M059J (cell line): ENCODE measurements at regions not wholly inside any gene's neighbourhood (a gene's known extent, or its start where the extent isn't known, plus 50 kb on each side); places are given as distances from the start of the nearest gene placed in this dataset.
"Not testable (repeated sequence)": the region's sequence is repeated elsewhere in the genome, so short reads cannot be mapped to it uniquely, and the experiment has no call there.

ENCODE experiments used
- DNase-seq: peaks from one replicate; pipeline ENCODE4 v3.0.0-alpha.2; 2012; ENCODE audit warnings: low read depth

DNA sequence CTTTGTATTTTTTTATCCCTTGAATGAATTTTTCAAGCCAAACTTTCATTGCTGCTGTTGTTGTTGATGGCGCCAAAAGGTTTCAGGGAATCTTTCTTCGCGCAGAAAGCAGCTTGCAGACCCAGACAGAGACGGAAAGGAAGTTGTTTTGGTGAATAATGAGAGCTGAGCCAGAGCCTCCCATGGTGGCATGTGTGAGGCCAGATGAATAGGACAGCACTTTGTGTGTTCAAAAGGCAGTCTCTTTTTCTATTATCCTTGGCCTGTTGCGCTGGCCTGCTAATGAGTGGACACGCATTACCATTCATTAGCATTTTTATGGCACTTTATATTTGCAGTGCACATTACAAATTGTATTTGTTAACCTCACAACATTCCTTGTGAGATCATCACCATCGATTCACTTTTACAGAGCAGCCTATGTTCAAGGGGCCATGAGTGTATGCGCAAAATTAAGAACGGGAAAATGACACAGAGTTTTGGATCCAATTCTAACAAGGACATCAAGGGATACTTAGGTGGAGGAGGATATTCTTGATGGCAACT lies 754.7 kb downstream of the BCL11A start:
- no peak for DNase-seq

DNA sequence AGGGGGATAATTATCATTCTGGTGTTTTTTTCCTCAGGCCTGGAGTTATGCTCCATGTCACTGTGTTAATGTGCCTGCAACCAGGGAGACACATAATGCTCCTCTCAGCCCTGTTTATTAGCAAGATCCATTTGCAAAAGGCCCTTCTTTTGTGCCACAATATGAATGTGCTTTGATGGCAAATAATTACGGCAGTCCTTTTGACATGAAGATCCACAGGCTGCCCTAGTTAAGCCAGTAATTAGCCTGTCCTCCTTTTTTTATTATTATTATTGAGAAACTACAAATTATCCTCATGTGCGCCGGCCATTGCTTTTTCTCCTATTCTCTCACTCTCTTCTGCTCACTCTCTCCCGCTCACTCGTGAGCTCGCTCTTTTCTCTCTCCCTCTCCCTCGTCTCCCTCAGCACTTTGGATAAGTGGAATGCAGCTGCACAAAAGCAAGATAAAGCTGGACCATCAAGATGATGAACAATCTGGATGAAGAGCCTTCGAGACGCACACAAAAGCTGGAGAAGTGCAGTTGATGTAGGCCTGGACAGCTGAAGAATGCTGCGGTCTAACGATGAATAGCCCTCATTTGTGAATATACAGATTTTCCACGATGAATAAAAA lies 762.3 kb downstream of the BCL11A start:
- DNase-seq: no peak

DNA sequence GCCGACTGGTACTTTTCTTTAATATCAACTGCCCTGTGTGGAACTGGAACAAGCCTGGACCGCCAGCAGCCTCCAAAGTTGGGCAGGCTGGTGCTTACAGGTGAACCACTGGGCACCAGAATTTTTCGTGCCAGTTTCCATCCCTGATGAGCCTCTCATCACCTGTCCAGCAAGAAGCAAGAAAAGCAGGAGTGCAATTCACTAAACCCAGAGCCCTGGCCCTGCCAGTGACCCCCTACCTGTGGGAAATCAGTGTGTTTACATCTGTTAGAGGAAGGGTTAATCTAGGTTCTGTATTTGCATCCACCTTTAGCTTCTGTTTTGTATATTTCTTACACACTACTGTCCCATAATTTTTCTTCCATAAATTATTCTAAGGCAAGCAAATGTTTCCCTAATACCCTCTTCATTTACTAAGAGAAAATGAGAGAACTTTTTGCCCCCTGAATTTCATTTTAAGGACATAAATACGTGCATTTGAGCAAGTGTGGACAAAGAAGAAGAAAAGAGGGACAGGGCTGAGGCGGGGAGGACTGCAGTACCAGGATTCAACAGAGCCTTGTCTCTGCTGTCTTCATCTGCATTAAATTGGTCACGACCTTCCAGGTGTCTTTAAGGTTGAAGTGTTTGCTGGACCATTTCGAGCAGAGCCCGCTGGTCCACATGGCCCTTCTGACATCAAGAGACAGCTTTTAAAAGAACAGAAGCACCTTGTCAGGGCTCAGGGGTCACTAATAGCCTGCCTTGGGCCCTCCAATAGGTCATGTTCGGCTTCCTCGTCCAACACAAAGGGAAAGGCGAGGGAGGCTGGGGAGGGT lies 763.1 kb downstream of the BCL11A start:
- no peak for DNase-seq

DNA sequence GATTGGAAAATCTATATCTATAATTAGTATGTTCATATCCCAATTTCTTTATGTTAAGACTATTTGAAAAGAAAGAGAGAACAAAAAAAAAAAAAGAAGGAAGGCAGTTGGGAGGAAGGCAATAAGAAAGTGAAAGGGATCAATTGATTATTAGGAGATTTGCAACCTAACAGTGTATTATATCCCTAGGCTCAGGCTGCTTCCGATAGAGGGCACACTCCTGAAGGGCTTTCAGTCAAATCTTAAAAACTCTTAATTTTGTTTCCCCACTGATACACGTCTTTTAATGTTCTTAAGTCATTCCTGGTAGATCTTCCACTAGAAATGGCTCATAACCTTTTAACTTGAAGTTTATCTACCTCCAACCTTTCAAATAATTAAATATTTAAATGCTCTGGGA lies 763.9 kb downstream of the BCL11A start:
- DNase-seq: no peak

DNA sequence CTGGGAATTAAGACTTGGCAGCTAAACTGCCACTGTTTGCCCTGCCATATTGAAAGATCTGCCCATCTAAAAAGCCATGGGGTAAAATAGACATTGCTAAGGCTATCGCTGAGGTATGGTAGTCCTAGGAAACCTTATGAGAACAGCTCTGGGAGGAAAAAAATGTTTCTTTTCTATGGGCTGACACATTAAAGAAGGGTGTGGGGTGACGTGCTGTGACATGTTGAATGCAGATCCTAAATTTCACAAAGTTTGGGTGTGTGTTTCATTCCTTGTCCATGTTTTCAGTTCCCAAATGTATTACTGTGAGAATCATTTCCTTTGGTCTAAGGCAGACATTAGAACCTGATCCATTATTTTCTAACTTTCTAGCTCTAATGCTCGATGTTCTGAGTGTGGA lies 766.4 kb downstream of the BCL11A start:
- no peak for DNase-seq

DNA sequence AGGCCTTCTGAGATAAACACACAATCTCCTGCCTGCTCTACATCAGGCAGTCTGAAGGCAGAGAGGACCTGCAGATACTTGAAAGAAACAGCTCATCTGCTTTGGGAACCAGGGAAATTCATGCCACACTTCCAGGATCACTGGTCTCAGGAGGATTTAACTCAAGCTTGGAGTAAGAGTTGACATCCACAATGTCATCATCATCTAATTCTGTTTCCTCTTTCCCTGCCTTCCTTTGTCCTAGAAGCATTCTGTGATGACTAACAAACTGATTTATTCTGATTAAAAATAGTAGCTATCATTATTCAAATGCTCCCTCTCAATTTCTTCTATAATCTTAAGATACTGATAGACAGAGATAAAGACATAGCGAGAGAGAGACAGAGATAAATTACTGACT lies 766.8 kb downstream of the BCL11A start:
- no peak for DNase-seq

DNA sequence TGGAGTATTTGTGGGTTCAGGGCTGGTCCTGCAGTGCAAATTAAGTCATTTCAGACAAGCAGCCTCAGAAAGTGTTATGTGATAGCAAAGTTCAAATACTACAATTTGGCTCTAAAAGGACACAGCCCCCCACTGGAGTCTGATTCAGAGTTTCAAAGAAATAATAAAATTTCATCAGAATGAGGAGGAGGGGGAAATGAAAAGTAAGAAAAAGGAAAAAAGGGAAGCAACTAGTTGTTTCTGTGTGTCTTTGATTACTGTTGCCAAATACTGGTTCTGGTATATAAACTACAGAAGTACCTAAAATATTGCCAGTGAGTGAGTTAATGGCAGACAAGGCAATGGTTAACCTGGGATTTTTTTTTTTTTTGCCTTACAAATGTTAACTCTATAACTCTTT lies 773.9 kb downstream of the BCL11A start:
- DNase-seq: no peak

DNA sequence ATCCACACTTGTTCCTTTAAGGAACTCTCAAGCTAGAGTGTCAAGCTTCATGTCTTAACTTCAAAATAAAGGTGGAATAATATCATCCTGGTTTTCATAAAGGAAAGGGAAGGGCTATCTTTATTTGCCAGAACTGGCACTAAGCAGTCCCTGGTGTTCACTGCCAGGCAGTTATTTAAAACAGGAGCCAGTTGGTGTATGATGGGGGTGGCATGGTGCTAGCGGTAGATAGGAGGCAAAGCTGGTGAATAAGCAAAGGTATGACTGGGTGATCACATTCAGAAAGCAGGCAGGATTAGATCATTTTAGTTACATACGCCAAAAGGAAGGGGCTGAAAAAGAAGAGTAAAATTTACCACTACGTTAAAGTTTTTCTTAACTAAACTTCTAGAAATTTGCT lies 776.3 kb downstream of the BCL11A start:
- DNase-seq: no peak

DNA sequence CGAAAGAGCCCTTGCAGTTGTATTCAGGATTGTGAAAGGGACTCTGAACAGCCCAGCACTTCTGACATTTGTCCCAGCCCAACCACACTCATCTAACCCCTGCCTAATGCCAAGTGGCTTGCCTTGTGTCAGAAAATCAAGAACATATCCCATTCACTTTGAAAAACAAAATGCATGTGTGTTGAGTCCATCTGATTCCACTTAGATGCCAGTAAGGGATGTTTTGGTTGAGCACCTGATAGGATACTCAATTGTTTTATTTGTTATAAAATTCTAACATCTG lies 776.8 kb downstream of the BCL11A start:
- no peak for DNase-seq

DNA sequence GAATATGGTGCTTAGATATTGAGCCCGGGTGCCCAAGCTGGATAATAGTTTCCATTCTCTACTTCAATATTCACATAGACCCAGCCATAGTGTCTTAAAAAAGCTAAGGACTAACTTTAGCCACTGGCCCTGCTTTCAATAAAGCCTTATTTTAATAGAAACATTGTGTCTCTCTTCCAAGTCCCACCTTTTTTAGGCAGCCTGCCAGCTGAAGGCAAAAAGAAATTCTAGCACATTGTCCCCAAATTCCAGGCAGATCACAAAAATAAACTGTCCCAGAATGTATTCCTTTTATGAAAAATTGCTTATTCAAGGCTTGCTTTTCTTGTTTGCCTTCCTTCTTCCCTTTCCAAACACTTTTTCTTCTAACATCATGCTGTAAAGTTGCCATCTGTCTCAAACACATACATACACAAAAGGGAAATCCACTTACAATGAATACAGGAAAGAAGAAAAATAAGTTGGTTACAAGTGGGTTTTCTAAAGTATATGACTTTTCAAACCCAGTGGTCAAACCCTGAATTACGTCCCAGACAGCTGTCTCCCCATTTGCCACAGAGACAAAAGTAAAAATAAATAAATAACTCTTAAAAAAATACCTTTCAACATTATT lies 778.5 kb downstream of the BCL11A start:
- DNase-seq: no peak

DNA sequence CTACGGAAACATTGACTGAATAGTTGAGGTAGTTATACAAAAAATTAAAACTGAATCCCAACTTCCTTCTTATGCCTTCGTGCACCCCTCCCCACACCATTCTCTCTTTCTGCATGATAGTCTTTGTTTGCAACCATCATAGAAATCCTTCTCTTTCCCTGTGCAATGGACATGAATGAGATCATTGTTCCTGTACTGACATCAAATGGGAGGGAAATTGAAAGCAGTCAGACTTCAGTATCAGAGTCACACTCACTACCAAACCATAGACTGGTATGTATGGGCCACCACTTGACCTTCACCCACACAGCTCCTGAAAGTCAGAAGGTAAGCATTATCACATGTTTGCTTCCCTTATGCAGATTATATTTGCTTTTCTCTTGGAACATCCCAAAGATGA lies 782.8 kb downstream of the BCL11A start:
- no peak for DNase-seq

DNA sequence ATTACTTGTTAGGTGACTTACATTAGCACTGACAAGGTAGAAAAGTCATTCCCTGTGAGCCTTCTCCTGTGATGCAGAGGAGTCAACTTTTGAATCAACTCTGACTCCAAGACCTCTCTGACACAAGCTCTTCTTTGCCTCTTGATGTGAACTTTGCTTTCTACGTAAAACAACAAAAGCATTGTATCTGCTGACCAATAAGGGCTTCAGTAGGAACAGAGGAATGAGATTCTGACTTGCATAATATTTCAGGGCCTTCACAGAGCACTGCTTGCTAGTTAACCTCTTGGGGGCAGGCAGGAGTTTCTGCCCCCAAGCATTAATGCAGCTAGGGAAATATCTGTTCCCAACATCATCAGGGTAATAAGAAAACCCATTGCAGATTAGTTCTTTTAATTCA lies 791.5 kb downstream of the BCL11A start:
- no peak for DNase-seq

DNA sequence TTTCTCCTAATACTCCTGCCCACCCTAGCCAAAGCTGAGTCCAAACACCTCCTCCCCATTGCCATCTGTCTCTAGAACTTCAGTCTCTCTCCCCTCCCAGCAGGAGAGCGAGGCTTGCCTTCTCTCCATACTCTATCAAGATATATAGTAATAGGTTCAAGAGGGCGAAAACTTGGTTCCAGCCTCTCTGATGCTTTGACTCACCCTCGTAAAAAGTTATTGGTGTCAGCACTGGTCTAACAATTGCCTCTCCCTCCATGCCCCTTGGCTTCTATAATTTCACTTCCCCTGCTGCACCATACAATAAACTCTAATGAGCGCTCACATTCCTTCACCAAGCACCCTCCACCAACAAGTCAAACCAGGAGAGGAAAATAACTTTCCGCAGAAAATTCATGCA lies 797.3 kb downstream of the BCL11A start:
- DNase-seq: no peak

DNA sequence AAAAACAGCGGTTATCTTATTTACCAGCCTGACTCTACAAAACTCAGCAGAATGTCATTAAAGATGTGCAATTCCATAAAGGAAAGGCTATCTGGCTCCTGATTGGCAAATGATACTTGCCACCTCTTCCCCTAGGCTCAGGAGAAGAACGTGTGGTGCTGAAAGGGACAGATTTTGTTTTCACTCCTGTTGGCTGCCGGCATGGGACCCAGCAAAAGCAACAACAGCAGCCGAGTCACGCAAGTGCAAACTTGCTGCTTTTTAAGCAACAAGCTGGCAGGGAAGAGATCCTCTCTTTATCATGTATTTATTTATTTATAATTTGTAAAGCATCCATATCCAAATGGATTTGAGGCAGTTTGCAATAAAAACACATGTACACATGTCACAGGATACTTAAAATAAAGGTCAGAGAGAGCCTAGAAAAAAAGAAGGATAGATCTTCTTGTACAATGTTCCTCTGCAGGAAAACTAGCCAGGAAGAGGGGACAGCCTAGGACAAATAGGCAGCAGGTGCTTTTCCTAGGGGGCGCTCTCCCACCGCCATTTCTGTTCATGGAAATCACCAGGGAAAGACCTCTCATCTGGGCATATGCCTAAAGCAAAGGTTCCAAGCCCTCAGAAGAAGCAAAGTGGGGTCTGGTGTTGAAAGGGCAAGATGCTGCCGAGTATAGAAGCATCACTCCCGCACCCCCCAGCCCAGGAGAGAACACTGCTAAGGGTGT lies 799.3 kb downstream of the BCL11A start:
- no peak for DNase-seq

DNA sequence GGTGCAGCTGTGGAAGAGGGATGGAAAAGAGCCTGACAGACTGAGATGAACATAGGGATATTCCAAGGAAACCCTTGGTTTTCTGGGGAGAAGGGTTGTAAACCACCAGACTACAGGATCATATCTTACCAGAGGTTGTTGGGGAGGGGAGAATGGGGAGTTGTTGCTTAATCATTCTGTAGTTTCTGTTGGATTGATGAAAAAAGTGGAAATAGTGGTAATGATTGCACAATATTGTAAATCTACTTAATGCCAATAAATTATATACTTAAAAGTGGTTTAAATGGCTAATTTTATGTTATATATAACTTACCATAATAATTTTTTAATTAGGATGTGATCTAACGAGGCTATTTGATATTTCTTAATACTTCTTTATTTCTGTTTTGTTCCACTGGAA lies 800.9 kb downstream of the BCL11A start:
- no peak for DNase-seq

DNA sequence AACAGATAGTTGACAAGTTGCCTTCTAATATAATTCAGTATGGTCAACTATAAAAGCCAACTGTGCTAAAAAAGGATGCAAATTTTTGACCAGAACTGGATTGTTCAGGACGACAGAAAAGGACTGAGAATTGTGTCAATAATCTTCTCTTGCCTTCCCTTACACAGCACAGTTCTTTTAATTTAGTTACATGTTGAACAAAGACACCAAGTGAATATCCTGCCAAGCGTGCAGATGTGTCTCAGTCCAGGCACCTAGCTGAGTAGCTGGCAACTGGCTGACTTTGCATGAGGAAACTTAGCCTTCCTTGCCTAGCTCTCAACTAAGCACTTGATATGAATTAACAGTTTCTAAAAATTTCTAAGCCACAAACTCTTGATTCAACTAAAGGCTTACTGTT lies 801.4 kb downstream of the BCL11A start:
- DNase-seq: no peak

DNA sequence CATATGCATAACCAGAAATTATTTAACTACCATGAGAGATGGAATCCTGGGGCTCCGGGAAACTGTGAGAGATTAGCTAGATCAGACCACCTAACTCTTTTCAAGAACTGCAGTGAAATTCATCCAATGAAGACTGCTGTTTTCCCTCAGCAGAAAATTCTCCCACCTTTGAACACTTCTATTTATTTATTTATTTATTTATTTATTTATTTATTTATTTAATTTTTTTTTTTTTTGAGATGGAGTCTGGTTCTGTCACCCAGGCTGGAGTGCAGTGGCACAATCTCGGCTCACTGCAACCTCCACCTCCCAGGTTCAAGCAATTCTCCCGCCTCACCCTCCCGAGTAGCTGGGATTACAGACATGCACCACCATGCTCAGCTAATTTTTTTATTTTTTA lies 802.2 kb downstream of the BCL11A start:
- DNase-seq: not testable (repeated sequence)

DNA sequence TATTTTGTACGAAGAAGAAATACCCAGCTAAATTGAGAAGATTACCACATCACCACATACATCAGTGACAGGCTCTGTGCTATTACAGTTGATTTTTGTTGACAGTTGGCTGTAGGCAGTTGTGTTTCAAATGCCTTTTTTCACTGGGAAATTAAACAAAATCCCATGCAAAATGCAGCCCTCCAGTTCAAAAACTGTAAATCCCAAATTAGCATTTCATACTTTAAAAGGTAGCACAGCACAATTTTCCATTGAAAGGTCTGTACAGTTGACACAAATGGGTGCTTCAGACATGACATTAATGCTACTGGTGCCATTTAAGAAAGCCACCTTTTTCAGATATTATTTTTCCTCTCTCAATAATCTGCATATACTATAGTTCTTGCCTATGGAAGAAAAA lies 807.2 kb downstream of the BCL11A start:
- no peak for DNase-seq

DNA sequence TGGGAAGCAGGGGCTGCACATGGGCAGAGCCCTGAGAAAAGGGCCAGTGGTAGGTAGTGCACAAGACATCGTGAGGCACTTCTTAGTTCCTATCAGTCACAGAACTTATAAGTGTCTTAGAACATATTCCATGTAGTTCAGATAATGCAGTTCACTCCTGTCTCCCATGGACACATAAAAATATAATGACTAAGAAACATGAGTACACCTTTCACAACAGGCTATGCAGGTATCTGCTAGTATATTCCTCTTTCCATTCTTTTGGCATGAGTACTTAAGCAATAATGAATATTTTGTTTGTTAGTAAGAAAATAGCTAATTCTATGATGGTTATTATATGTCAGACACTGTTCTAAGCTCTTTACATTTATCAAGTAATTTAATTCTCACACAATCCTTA lies 808.4 kb downstream of the BCL11A start:
- no peak for DNase-seq

DNA sequence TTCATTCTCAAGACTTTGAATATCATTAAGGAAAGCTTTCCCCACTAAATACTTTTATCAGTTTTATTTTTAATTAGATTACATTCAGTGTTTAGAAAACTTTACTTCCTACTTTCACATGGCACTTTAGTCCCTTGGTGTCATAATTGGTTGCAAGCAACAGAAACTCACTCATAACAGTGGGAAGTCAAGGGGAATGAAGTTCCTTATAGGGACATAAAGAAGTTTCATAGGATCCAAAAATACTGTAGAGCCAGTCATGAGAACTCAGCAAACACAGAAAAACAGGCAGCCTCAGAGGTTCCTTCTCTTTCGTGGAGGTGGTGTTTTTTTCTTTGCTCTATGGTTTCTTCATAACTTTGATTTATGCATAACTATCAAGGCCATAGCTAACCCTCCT lies 809.0 kb downstream of the BCL11A start:
- no peak for DNase-seq

DNA sequence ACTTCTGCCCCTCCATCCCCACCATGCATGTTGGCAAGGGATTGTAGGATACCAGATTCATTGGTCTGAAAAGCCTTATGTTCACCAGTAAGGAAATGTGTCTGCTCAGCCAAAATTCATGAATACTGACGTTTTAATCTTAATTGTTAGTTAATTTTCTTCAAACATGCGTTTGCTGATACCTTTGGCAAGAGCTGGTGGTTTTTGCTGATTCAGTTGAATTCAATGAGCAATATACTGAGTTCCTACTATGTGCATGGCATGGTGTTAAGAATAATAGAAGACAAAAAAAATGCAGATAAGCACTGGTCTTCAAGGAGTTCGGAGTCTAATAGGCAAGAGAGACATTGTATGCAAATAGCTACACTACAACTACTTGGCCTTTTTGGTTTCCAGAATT lies 811.6 kb downstream of the BCL11A start:
- DNase-seq: no peak

DNA sequence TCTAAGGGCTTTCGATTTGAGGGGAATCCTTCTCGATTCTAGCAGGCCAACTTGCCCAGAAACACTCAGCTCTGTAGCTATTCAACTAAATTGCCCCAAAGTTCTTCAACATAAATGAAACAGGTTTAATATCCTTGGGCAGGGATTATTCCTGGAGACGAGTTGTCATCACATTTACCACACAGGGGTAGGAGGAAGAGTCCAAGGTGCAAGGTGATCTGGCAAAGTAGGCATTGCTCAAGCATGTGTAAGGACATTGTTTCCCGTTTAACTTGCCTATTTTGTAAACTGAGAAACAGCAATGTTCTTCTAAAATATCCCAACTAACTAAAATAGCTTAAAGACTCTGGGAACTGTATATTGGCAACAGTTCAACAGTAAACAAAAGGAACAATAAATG lies 814.3 kb downstream of the BCL11A start:
- no peak for DNase-seq

DNA sequence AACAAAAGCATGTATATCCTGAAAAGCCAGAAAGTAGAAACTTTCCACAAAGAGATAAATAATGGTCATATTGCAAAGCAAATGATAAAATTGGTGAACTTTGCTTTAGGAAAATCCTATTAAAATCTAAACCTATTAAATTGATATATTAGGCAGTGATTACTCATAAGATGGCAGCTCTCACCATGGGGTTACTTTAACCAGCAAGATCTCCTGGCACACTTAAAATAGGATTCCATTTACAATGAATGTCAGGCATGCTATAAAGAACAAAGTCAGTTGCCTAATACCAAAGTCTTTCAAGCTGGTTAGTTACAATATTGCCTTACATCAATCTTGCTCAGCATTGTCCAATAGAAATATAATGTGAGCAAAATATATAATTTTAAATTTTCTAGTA lies 816.2 kb downstream of the BCL11A start:
- DNase-seq: no peak
